ENCODE measurements at regions not wholly inside any gene's neighbourhood (a gene's known extent, or its start where the extent isn't known, plus 50 kb on each side); places are given as distances from the start of the nearest gene placed in this dataset.

- no peak for DNase-seq
Observed at GRCh38 chr12:118611295-118611694, 234.9 kb downstream of the SUDS3 start.

DNA sequence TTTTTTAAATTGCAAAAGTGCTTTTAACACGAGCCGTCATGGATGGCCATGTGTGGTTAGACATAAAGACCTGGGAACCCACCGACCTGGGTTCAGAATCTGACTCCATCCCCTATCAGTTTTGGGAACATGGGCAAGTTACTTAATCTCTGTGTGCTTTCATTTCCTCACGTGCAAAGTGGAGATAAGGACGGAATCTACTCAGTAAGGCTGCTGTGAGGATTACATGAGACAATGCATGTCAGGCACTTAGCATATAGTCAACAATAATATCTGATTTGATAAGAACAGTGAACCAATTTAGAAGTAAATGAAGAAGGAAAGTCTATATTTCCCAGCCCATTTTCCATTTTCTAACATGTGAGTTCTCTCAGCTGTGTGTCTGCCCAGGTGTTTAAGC lies 235.4 kb downstream of the SUDS3 start:
- DNase-seq = no peak

- DNase-seq = no peak
Observed at GRCh38 chr12:118617611-118618450, 241.5 kb downstream of the SUDS3 start.

- no peak for DNase-seq
Observed at GRCh38 chr12:118618695-118619094, 242.3 kb downstream of the SUDS3 start.

DNA sequence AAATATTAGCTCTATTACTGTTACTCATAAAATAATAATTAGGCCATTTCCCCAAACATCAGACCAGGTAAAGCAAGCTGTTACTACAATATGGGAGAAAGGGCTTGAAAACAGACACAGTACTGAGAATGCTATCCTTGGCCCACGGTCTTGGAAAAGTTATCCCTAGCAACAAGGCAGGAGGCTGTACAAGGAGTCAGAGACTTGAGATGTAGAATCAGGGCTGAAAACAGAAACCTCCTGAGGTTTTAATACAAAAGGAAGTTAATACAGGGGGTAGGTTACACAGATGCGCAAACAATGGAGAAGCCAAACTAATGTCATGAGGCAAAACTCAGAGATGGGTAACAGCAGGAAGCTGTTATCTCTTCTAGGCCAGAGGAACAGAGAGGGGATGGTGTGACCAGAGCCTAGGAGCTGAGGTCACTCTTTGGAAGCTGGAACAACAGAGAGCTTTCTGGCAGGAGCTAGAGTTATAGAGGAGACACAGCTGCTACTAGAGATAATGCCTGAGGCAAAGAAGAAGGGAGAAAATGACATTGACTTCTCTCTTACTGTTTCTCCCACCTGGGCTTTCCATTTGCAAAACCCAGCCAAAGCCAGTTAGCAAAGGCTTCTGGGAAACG lies 248.8 kb downstream of the SUDS3 start:
- DNase-seq = no peak

- no peak for DNase-seq
Observed at GRCh38 chr12:118633071-118633470, 256.7 kb downstream of the SUDS3 start.

- no peak for DNase-seq
Observed at GRCh38 chr12:118635276-118635675, 258.9 kb downstream of the SUDS3 start.

DNA sequence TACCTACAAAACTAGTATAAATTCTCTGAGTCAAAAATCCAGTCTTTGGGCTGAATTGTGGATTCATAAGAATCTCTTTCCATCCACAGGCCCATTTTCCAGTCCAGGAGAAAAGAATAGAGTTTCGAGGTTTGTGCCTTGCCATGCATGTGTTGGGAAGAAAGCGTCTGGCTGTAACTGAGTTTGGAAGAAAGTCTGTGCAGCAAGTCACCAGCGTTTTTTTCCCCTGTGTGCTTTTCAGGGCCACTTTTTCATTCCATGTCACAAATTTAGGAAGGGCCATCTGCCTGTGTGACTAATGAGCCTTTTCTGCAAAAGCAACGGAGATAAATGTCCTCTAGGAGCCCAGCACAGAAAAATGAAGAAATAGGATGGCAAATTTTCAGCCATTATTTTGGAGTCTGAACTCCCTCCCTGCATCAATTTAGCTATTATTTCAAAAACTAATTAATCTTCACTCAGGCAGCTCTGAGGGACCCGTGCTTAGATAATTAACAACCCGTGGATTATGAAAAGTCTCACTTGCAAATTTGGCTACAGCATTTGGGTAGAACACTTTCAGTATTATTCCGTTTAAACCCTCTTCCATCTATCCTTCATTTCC lies 261.5 kb downstream of the SUDS3 start:
- no peak for DNase-seq

- no peak for DNase-seq
Observed at GRCh38 chr12:118641249-118641648, 264.9 kb downstream of the SUDS3 start.

- DNase-seq = peak in 1 of 2 experiments; percentile 3
Observed at GRCh38 chr12:118645219-118645618, 268.9 kb downstream of the SUDS3 start.

DNA sequence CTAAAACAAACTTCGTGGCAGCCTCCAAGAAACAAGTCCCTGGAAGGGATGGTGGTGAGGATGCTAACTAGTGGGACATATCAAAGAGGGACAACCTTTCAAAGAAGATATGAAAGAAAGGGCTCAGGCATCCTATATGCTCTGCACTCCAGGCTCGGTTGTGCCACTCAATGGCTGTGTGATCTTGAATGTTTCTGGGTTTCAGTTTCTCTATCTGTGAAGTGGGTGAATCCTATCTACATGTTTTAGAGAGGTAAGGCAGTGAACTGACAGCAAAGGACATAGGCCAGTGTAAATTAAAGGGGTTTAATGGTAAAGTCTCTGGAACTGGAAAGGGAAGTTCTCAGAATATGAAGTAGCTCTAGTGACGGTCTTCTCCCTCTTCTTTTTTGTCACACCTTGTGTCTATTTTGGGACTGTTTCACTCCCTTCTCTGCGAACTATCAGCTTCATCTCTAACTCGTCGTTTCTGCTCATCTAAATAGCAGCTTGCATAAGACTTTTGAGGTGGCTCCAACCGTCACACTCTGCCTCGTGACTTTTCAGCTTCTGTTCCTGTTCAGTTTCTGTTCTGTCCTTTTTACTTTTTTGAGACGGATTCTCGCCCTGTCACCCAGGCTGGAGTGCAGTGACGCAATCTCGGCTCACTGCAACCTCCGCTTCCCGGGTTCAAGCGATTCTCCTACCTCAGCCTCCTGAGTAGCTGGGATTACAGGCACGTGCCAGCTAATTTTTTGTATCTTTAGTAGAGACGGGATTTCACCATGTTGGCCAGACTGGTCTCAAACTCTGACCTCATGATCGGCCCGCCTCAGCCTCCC lies 273.6 kb downstream of the SUDS3 start:
- DNase-seq = no peak

GRCh38 chr12:118650586-118650960 lies 274.2 kb downstream of the SUDS3 start:
- no peak for DNase-seq

GRCh38 chr12:118651487-118651886 lies 275.1 kb downstream of the SUDS3 start:
- no peak for DNase-seq

- DNase-seq = no peak
Observed at GRCh38 chr12:118655588-118655987, 279.2 kb downstream of the SUDS3 start.

DNA sequence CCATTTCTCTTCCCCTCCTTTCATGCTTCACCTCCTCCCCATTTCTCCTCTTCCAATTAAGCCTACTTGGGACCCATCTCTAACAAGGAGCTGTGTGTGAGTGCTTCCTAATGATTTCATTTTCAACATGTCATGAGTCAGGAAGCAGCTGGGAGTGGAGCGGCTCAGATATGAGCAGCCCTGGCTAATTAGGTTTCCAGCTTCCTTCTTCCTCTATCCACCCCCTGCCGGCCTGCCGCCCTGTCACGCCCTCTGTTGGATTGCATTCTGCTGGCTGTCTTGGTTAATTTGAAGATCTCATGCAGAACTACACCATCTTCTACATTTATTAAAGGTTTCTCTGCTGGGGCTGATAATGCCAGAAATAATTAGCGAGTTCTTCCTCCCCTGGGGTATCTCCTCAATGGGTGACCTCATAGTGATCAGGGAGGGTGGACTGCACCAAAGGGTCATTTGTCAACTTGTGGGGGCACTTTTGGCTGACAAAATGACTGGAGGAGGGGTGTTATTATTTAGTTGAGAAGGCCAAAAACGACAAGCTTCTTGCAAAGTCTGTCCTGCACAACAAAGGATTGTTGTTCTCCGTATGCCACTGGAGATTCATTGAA lies 300.9 kb upstream of the SRRM4 start:
- no peak for DNase-seq

DNA sequence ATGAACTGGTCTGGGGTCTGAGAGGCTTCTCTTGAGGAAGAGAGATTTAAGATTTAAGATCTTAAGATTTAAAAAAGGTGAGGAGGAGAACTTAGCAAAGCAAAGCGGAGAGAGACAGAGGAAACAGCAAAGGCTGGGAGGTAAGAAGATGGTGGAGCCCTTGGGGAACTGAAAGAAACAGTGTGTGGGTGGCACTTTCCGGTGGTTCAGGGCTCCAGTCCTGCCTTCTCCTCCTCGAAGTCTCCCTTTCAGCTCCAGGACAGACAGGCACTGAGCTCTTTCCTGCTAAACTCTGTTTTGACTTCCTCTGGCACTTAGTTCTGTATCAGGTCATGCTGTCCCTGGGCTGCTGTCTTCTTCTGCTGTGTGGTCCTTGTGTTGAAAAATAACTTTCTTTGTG lies 298.7 kb upstream of the SRRM4 start:
- no peak for DNase-seq

DNA sequence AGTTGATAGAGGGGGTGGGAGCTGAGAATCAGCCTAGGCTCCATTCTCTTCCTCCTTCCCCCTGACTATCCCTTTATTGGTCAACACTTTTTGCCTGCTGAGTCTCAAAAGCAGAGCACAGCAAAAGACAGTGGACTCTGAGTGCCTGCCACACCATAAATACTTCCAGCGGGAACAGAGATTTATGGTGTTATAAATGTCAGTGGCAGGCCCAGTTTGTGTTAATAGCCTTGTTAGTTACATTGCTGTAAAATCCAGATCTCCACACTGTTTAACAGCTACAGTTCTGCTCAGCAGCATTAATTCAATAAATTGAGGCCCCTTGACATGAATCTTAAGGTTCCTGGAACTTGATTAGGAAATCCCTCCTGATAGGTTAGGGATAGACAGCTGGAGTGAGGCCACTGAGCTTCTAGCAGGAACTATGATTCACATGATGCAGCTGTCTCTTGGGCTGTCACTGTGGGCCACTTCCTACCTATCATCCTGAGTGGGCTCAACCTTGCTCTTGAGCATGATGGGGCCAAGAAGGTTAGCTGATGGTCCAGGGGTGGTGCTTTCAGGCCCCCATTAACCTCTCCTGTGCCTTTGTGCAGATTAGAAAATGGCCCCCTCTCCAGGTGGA lies 295.2 kb upstream of the SRRM4 start:
- no peak for DNase-seq

DNA sequence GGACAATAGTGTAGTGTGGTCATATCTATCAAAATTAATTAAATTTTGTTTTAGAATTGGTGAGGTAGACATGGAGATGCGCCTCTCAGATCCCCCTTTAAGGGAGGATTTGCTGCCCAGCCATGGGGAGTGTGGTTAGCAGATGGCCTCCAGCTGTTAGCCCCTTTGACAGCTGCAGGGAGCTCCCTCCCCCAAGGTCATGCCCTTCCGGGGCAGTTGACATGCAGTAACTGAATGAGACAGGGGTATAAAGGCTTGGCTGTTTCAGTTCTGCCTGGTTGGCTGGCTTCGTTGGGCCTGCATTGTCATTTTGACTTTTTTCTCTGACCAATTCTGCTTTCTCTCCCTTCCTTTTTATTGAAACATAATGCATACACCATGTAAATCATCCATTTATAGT lies 291.5 kb upstream of the SRRM4 start:
- no peak for DNase-seq

- DNase-seq = no peak
Observed at GRCh38 chr12:118690506-118690905, 290.8 kb upstream of the SRRM4 start.

DNA sequence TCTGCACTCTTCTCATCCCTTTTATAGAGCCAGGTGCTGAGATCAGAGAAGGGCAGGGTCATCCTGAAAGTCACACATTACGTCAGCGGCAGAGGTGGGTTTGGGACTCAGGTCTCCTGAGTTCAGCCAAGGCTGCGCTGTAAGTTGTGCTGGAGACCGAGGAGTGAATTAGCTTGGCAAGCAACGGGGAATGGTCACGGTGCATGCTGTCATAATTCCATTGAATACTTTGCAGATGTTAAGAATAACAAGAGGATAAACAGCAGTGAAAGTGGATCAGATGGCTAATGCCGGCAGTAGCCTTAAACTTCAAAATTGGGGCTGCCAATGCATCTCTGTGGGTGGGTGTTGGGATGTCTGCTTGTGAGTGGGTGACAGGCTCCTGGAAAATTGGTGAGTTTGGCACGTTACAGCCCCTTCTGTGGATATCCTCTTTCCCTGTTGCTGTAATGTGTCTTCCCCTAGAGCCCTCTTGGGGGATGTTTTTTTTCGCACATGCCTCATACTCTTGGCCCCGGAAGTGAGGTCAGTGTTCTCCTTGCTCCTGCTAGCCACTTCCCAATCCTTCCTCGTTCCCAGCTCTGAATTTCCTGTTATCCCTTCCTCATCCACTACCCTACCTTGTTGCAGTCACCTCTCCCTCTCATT lies 287.1 kb upstream of the SRRM4 start:
- DNase-seq = no peak

GRCh38 chr12:118704527-118705241 lies 276.7 kb upstream of the SRRM4 start:
- DNase-seq = no peak
